22Rv1 (cell line): ENCODE measurements at regions not wholly inside any gene's neighbourhood (a gene's known extent, or its start where the extent isn't known, plus 50 kb on each side); places are given as distances from the start of the nearest gene placed in this dataset.

ENCODE experiments used
- H3K27ac ChIP-seq: fragments of 450-650 bp; 2 replicates; pipeline ENCODE4 v1.5.1; 2017
- ZFX ChIP-seq: fragments of 450-650 bp; IDR thresholded peaks from 2 replicates; pipeline ENCODE4 v1.6.1; 2017; ENCODE audit warnings: antibody characterized with exemption, borderline replicate concordance
- TF ChIP-seq, protein P1 (sequence below): fragments of 450-650 bp; IDR thresholded peaks from 2 replicates; pipeline ENCODE4 v1.5.1; 2017; ENCODE audit warnings: mild to moderate bottlenecking

- TF ChIP-seq, protein P1, sequence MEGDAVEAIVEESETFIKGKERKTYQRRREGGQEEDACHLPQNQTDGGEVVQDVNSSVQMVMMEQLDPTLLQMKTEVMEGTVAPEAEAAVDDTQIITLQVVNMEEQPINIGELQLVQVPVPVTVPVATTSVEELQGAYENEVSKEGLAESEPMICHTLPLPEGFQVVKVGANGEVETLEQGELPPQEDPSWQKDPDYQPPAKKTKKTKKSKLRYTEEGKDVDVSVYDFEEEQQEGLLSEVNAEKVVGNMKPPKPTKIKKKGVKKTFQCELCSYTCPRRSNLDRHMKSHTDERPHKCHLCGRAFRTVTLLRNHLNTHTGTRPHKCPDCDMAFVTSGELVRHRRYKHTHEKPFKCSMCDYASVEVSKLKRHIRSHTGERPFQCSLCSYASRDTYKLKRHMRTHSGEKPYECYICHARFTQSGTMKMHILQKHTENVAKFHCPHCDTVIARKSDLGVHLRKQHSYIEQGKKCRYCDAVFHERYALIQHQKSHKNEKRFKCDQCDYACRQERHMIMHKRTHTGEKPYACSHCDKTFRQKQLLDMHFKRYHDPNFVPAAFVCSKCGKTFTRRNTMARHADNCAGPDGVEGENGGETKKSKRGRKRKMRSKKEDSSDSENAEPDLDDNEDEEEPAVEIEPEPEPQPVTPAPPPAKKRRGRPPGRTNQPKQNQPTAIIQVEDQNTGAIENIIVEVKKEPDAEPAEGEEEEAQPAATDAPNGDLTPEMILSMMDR, result no peak
- no peak for TF ChIP-seq ZFX
- H3K27ac ChIP-seq, result no peak overlapping the region
Measured at GRCh38 chr13:79119578-79120107, 286.4 kb downstream of the RBM26 start.

DNA sequence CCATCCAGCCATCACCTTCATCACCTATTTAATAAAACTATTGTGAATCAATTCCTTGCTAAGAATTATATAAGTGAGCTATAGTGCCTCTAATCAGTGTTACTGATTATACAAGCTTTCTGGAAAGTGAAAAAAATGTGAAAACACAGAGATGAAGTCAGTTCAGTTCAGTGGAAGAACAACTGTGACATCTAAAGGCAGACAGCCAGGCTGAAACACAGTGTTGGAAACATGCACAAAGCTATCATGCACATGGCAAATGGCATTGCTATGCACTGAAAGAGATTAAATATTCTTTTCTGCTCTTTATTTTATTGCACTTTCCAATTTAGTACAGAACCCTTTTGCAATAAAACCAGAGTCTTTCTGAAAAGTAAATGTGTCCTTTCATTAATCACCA is 294.0 kb downstream of the RBM26 start:
- H3K27ac ChIP-seq, result no peak overlapping the region
- no peak for TF ChIP-seq ZFX
- TF ChIP-seq, protein P1, result no peak

- no peak overlapping the region for H3K27ac ChIP-seq
- TF ChIP-seq, protein P1, result no peak
- TF ChIP-seq ZFX, result no peak
Measured at GRCh38 chr13:79108914-79109643, 297.0 kb downstream of the RBM26 start.

DNA sequence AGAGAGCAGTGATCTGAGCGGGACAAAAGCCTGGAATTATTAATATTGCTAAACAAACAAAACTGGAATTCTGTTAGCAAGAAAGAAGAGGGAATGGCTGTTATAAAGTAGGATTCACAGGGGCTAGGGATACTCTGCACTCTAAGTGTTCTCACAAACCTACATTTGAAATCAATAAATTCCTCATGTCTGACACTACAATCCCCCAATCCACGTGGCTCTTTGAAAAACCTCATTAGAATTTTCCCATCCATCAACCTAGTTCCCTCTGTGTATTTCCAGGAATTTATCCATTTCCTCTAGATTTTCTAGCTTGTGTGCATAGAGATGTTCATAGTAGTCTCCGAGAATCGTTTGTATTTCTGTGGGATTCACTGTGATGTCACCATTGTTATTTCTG is 307.5 kb downstream of the RBM26 start:
- H3K27ac ChIP-seq, result no peak overlapping the region
- TF ChIP-seq, protein P1, result no peak
- TF ChIP-seq ZFX, result no peak

DNA sequence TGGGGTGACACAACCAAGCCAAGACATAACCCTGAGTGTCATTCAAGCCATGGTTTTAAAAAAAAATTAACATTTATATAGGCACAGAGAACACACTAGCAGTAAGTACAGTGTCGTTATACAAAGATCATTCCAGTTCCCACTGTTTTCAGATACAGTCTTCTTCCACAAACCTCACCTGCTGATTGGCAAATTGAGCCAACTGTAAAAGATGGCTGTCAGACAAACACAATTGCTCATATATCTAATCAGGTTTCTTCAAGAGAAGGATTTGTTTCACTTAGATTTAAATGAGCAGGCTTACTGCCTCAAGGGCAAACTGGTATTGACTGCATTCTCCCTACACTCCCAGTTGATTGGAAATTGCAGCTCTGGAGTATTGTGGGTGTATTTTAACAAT is 308.9 kb downstream of the RBM26 start:
- H3K27ac ChIP-seq, result no peak overlapping the region
- no peak for TF ChIP-seq ZFX
- TF ChIP-seq, protein P1, result no peak

DNA sequence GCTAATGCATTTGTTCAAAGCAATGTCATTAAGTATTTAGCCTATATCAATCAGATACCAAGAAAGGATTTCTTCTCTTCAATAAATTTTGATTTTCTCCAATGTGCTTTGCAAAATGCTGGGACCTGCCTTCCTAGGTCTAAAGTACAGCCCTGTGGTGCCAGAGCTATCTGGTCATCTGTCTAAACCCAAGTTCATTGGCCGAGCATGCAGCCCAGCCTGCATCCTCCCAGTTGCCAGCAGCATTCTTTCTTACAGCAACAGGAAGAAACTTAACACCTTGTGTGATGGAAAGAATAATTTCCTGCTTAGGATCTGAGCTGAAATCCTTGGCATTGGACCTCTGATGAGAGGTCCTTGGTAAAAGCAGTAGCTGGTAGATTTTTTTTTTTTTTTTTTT is 310.0 kb downstream of the RBM26 start:
- TF ChIP-seq, protein P1, result no peak
- TF ChIP-seq ZFX, result no peak
- H3K27ac ChIP-seq, result no peak overlapping the region

DNA sequence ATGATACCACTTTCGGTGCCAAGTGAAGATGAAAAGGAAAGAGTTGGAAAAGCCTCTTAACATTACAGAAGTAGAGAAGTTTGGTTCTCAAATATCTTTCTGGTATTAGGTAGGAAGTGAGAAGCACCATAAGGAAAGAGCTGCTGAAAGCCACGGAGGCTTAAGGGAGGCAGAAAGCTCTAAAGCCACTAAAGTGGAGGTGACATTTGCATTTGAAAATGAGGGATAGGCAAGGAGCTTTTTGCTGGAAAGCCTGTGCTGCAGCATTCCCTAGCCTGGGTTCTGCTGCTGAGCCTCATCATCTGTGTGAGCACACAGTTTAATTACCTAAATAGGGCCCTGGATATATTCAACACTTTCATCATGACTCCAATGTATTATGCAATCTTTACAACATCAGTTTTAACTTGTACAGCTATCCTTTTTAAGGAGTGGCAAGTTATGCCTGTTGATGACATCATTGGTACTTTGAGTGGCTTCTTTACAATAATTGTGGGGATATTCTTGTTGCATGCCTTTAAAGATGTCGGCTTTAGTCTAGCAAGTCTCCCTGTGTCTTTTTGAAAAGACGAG is 315.4 kb downstream of the RBM26 start:
- TF ChIP-seq, protein P1, result no peak
- TF ChIP-seq ZFX, result no peak
- no peak overlapping the region for H3K27ac ChIP-seq
